Tibial artery (tissue), 4 donors: ENCODE measurements at regions not wholly inside any gene's neighbourhood (a gene's known extent, or its start where the extent isn't known, plus 50 kb on each side); places are given as distances from the start of the nearest gene placed in this dataset.

Source experiments
- DNase-seq, 2 donors: peaks; one replicate each; pipeline ENCODE4 v3.0.0-alpha.2; 2019
- H3K27ac ChIP-seq, 2 donors: fragments of 200-600 bp; sonication (generic) in 1 of 2; 1 replicate in 1 of 2; 2 replicates in 1 of 2; pipeline ENCODE4 v1.5.1; 2018 to 2019; ENCODE audit warnings: mild to moderate bottlenecking in 1 of 2
- H3K27me3 ChIP-seq, 2 donors: fragments of 200-600 bp; sonication (generic) in 1 of 2; one replicate each; pipeline versions ENCODE4 v1.5.1 to v1.6.0; 2016 to 2019
- H3K36me3 ChIP-seq, 3 donors: fragments of 200-600 bp; sonication (generic) in 2 of 3; one replicate each; pipeline ENCODE4 v1.5.1; 2016 to 2019; ENCODE audit warnings: mild to moderate bottlenecking in 2 of 3
- H3K4me1 ChIP-seq, 4 donors: fragments of 200-600 bp; sonication (generic) in 2 of 4; 1 replicate in 3 of 4; 2 replicates in 1 of 4; pipeline ENCODE4 v1.5.1; 2016 to 2019
- H3K4me3 ChIP-seq, 2 donors: fragments of 200-600 bp; sonication (generic) in 1 of 2; 1 replicate in 1 of 2; 2 replicates in 1 of 2; pipeline ENCODE4 v1.5.1; 2018 to 2019; ENCODE audit warnings: mild to moderate bottlenecking in 2 of 2
- H3K9me3 ChIP-seq, 3 donors: fragments of 200-600 bp; sonication (generic) in 1 of 3; one replicate each; pipeline ENCODE4 v1.5.1; 2016 to 2019
- intact Hi-C: fragments of 100-400 bp; cut with DNase I; formaldehyde crosslinking; loops from one replicate; pipeline ENCODE4 v1.15.0; 2023; ENCODE audit warnings: low total_unique reads
- TF ChIP-seq, protein P1 (sequence below), 2 experiments: fragments of 200-600 bp in 1 of 2; fragments of 450-650 bp in 1 of 2; IDR thresholded peaks; one replicate each; pipeline ENCODE4 v1.5.1; 2017 to 2019; ENCODE audit warnings: antibody characterized with exemption in 2 of 2, mild to moderate bottlenecking in 1 of 2, moderate library complexity in 1 of 2

DNA sequence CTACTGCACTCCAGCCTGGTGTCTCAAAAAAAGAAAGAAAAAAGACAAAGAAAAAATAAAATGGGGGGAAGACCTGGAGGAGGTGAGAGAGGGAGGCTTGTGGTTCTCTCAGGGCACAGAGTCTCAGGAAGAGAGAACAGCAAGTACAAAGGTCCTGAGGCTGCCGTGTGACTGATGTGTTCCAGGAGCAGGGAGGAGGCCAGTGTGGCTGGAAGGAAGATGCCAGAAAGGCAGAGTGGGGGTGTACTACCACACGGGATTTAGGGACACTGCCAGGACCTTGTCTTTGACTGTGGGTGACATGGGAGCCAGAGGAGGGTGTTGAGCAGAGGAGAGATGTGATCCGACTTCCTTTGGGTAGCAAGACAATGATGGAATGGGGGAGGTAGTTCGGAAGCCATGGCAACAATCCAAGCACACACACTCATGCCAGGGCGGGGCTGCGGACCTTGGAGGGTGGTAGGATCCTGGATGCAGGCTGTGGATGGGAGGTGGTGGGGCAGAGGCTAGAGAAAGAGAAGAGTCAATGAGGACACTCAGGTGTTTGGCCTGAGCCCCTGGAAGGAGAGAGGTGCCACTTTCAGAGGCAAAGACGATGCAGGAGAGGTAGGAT is 136.4 kb upstream of the PTPN1 start:
- Histone ChIP-seq H3K4me1 (peaks cover 0 to 18% (median 3%) of the 10 kb centered on the region in 4 donors), H3K27me3 (no peaks in the 10 kb centered on the region), H3K9me3 (no peaks in the 10 kb centered on the region), H3K36me3 (no peaks in the 10 kb centered on the region), H3K27ac (no peak overlapping the region), H3K4me3 (no peak overlapping the region)
- intact Hi-C loops: loop anchor here (10.0 kb wide), 1 partner anchor 49 kb away; no protein-coding TSS in a partner anchor
- TF ChIP-seq, protein P1, sequence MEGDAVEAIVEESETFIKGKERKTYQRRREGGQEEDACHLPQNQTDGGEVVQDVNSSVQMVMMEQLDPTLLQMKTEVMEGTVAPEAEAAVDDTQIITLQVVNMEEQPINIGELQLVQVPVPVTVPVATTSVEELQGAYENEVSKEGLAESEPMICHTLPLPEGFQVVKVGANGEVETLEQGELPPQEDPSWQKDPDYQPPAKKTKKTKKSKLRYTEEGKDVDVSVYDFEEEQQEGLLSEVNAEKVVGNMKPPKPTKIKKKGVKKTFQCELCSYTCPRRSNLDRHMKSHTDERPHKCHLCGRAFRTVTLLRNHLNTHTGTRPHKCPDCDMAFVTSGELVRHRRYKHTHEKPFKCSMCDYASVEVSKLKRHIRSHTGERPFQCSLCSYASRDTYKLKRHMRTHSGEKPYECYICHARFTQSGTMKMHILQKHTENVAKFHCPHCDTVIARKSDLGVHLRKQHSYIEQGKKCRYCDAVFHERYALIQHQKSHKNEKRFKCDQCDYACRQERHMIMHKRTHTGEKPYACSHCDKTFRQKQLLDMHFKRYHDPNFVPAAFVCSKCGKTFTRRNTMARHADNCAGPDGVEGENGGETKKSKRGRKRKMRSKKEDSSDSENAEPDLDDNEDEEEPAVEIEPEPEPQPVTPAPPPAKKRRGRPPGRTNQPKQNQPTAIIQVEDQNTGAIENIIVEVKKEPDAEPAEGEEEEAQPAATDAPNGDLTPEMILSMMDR (IDR thresholded peaks at IDR 0.05): no peak
- no peak for DNase-seq

DNA sequence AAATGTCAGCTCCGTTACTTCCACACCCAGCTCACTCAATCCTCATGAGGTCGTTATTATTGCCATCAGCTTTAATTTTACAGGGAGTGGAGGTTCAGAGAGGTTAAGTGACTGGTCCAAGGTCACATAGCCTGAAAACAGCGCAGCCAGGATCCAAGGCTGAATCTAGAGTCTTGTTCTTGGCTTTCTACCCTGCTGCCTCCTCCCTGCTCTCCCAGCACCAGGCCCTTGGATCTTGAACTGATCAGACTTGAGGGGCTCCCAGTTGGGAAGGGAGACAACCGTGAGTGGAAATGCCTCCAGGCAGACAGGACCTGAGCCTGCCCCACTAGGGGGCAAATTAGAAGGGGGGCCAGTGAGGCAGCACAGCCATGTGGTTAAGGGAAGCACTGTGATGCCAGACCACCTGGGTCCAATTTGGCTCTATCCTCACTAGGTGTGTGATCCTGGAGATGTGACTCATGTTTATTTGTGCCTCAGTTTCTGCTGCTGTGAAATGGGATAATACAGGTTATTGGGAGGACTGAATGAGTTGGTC is 135.6 kb upstream of the PTPN1 start:
- no peak overlapping the region for H3K4me3 ChIP-seq
- intact Hi-C loops: loop anchor here (10.0 kb wide), 1 partner anchor 50 kb away; no protein-coding TSS in a partner anchor
- H3K9me3 ChIP-seq: no peaks in the 10 kb centered on the region
- no peaks in the 10 kb centered on the region for H3K27me3 ChIP-seq
- no peaks in the 10 kb centered on the region for H3K36me3 ChIP-seq
- no peak for DNase-seq
- H3K4me1 ChIP-seq: peaks cover 0 to 21% (median 10%) of the 10 kb centered on the region in 4 donors
- TF ChIP-seq, protein P1 (IDR thresholded peaks at IDR 0.05): no peak
- H3K27ac ChIP-seq: no peak overlapping the region

DNA sequence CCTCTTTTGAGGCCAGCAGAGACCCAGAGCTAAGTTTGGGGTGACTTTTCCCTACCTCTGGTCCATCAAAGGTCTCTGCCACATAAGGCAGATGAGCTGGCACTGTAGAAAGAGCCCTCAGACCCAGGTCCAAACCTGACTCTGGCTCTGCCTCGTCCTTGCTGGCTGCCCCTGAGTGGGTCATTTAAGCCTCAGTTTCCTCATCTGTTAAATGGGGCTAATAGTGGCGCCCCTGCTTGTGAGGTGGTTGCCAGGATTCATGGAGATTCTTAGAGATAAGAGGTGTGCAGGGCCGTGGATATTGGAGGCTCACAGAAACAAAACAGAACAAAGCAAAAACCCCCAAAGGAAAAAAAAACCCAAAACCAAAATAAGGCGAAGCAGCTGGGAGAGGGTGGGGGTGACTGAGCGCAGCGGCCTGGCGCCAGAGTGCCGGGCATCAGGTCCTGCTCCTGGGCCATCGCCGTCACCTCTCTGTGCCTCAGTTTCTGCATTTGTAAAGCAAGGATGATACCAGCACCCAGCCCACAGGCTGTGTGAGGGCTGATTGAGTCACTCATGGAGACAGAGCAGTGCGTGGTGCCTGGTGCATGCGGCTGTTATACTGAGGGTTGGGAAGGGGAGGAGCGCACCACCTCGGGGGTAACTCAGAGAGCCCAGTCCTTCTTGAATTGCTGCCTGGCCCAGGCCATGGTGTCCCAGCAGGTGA is 133.8 kb upstream of the PTPN1 start:
- peaks cover 0 to 36% (median 23%) of the 10 kb centered on the region in 4 donors for H3K4me1 ChIP-seq
- intact Hi-C loops: loop anchor here (10.0 kb wide), 1 partner anchor 52 kb away; no protein-coding TSS in a partner anchor

DNA sequence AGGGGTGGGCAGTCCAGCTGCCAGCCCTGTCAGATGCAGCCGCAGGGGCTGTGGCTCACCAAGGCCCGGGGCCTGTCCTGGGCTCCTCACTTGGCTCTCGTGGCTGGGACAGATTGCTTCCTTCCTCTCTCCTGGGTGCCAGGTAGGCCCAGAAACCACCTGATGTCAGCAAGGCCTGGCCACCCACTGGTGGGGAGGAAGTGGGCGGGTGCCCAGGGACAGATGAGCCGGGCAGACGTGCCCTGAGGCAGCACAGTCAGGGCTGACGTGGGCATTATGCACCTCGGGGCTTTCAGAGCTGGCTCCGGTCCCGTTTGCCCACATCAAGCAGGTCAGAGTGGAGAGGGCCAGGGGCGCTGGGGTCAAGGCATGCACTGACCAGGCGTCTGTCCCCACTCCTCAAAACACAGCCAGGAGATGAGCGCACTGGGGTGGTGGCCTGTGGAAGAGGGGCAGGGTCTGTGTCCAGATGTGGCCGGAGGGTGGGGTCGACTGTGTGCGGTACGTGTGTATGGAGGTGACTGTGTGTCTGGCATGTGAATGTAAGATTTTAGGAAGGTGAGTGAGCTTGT is 133.2 kb upstream of the PTPN1 start:
- no peak for DNase-seq
- Histone ChIP-seq H3K27ac (no peak overlapping the region), H3K4me3 (no peak overlapping the region), H3K27me3 (no peaks in the 10 kb centered on the region), H3K9me3 (no peaks in the 10 kb centered on the region), H3K36me3 (no peaks in the 10 kb centered on the region), H3K4me1 (peaks cover 0 to 36% (median 24%) of the 10 kb centered on the region in 4 donors)
- TF ChIP-seq, protein P1 (IDR thresholded peaks at IDR 0.05): no peak
- intact Hi-C loops: loop anchor here (10.0 kb wide), 1 partner anchor 52 kb away; no protein-coding TSS in a partner anchor

More for the DNA sequence above, 133.8 kb upstream of the PTPN1 start:
- H3K27ac ChIP-seq: no peak overlapping the region
- TF ChIP-seq, protein P1 (IDR thresholded peaks at IDR 0.05): no peak
- no peaks in the 10 kb centered on the region for H3K9me3 ChIP-seq
- H3K36me3 ChIP-seq: no peaks in the 10 kb centered on the region
- H3K4me3 ChIP-seq: no peak overlapping the region
- no peaks in the 10 kb centered on the region for H3K27me3 ChIP-seq
- DNase-seq: no peak

DNA sequence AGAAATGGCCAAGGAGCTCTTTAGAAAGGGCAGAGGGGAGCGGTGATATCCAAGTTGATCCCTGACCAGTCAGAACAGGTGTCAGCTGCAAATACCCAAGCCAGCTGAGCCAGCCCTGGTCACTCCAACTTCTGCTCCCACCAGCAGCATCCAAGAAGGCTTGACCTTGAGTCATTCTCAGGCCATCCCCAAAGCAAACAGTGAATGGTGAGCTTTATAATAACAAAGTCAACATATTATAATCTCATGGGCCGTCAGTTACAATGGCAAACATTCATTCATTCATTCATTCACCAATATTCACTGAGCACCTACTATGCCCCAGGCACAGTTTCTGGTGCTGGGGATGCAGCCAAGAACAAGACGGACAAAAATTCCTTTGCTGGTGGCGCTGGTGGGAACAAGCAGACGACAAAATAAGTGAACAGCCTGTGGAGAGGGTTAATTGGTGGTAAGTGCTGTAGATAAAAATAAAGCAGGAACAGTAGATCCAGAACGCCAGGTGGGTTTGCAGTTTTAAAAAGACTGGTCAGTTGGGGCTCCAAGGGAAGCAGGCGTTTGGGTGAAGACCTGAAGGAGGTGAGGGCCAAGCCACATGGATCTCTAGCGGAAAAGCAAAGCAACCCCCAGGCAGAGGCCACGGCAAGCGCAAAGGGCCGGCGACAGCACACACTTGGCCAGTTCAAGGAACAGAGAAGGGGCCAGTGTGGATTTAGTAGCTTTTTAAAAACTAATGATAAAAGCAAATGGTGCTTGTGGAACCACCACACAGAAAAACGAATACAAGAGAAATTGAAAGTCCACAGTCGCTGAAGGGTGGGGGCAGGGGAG is 131.8 kb upstream of the PTPN1 start:
- Histone ChIP-seq H3K36me3 (no peaks in the 10 kb centered on the region), H3K27me3 (no peaks in the 10 kb centered on the region), H3K27ac (peak overlapping the region; percentile 62 to 64), H3K4me1 (peaks cover 0 to 39% (median 25%) of the 10 kb centered on the region in 4 donors), H3K4me3 (peak overlapping the region; percentile 6 to 22), H3K9me3 (no peaks in the 10 kb centered on the region)
- DNase-seq: no peak
- TF ChIP-seq, protein P1 (IDR thresholded peaks at IDR 0.05): no peak
- intact Hi-C loops: loop anchor here (10.0 kb wide), 1 partner anchor 54 kb away; no protein-coding TSS in a partner anchor
